GM19043 (cell line): ENCODE measurements at regions not wholly inside any gene's neighbourhood (a gene's known extent, or its start where the extent isn't known, plus 50 kb on each side); places are given as distances from the start of the nearest gene placed in this dataset.

Experiments
- ATAC-seq: cut with Tn5 transposase; IDR thresholded peaks from one replicate; pipeline ENCODE4 v1.9.1; 2021; ENCODE audit warnings: low read depth; ENCODE audit not compliant: unreplicated experiment

GRCh38 chr12:66959276-66959675, 280.4 kb upstream of the GRIP1 start:
- ATAC-seq: no peak

GRCh38 chr12:66960006-66960405, 281.1 kb upstream of the GRIP1 start:
- ATAC-seq: no peak

- no peak for ATAC-seq
Measured at GRCh38 chr12:66960704-66961690, 282.1 kb upstream of the GRIP1 start.

GRCh38 chr12:66962290-66962689, 283.4 kb upstream of the GRIP1 start:
- ATAC-seq: no peak

- ATAC-seq: no peak
Measured at GRCh38 chr12:66963901-66964300, 285.0 kb upstream of the GRIP1 start.

GRCh38 chr12:66964629-66965028, 285.8 kb upstream of the GRIP1 start:
- ATAC-seq: no peak

- no peak for ATAC-seq
Measured at GRCh38 chr12:66965621-66966020, 286.7 kb upstream of the GRIP1 start.

- ATAC-seq: no peak
Measured at GRCh38 chr12:66971816-66972215, 292.9 kb upstream of the GRIP1 start.

GRCh38 chr12:66976526-66976925, 292.6 kb upstream of the CAND1 start:
- no peak for ATAC-seq

GRCh38 chr12:66978802-66979201, 290.4 kb upstream of the CAND1 start:
- ATAC-seq: no peak

- no peak for ATAC-seq
Measured at GRCh38 chr12:66979251-66979650, 289.9 kb upstream of the CAND1 start.

GRCh38 chr12:66984077-66984476, 285.1 kb upstream of the CAND1 start:
- no peak for ATAC-seq

- no peak for ATAC-seq
Measured at GRCh38 chr12:66984962-66985361, 284.2 kb upstream of the CAND1 start.

GRCh38 chr12:66999141-66999540, 270.0 kb upstream of the CAND1 start:
- ATAC-seq: no peak

- no peak for ATAC-seq
Measured at GRCh38 chr12:67001251-67001650, 267.9 kb upstream of the CAND1 start.

- no peak for ATAC-seq
Measured at GRCh38 chr12:67002720-67003119, 266.4 kb upstream of the CAND1 start.

- no peak for ATAC-seq
Measured at GRCh38 chr12:67006610-67007009, 262.5 kb upstream of the CAND1 start.

- ATAC-seq: no peak
Measured at GRCh38 chr12:67014642-67015041, 254.5 kb upstream of the CAND1 start.

GRCh38 chr12:67018105-67018504, 251.1 kb upstream of the CAND1 start:
- no peak for ATAC-seq

GRCh38 chr12:67019070-67019469, 250.1 kb upstream of the CAND1 start:
- no peak for ATAC-seq

- peak; percentile 77 for ATAC-seq
Measured at GRCh38 chr12:67025543-67026114, 243.5 kb upstream of the CAND1 start.
